ENCODE measurements at regions not wholly inside any gene's neighbourhood (a gene's known extent, or its start where the extent isn't known, plus 50 kb on each side); places are given as distances from the start of the nearest gene placed in this dataset.

- TF ChIP-seq, protein P1, sequence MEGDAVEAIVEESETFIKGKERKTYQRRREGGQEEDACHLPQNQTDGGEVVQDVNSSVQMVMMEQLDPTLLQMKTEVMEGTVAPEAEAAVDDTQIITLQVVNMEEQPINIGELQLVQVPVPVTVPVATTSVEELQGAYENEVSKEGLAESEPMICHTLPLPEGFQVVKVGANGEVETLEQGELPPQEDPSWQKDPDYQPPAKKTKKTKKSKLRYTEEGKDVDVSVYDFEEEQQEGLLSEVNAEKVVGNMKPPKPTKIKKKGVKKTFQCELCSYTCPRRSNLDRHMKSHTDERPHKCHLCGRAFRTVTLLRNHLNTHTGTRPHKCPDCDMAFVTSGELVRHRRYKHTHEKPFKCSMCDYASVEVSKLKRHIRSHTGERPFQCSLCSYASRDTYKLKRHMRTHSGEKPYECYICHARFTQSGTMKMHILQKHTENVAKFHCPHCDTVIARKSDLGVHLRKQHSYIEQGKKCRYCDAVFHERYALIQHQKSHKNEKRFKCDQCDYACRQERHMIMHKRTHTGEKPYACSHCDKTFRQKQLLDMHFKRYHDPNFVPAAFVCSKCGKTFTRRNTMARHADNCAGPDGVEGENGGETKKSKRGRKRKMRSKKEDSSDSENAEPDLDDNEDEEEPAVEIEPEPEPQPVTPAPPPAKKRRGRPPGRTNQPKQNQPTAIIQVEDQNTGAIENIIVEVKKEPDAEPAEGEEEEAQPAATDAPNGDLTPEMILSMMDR (IDR thresholded peaks at IDR 0.05; ENCODE audit: insufficient read depth, low read length, poor library complexity, severe bottlenecking): no peak
- Histone ChIP-seq H3K36me3 (ENCODE audit: control insufficient read depth, insufficient read depth, low read length) (no peaks in the 10 kb centered on the region), H3K27me3 (ENCODE audit: control insufficient read depth, insufficient read depth, low read length) (no peaks in the 10 kb centered on the region), H3K4me3 (ENCODE audit: low read depth, low read length) (no peak overlapping the region)
- DNase-seq (ENCODE audit: low read depth): no peak
These were observed 93.6 kb upstream of the NPY2R start for GRCh38 chr4:155114790-155115189.

GRCh38 chr4:155119006-155119405 lies 89.4 kb upstream of the NPY2R start:
- TF ChIP-seq, protein P1 (IDR thresholded peaks at IDR 0.05; ENCODE audit: insufficient read depth, low read length, poor library complexity, severe bottlenecking): no peak
- no peak overlapping the region for H3K4me3 ChIP-seq (ENCODE audit: low read depth, low read length)
- no peak for DNase-seq (ENCODE audit: low read depth)
- no peaks in the 10 kb centered on the region for H3K27me3 ChIP-seq (ENCODE audit: control insufficient read depth, insufficient read depth, low read length)
- H3K36me3 ChIP-seq (ENCODE audit: control insufficient read depth, insufficient read depth, low read length): no peaks in the 10 kb centered on the region

- no peak for DNase-seq (ENCODE audit: low read depth)
- H3K27me3 ChIP-seq (ENCODE audit: control insufficient read depth, insufficient read depth, low read length): no peaks in the 10 kb centered on the region
- TF ChIP-seq, protein P1 (IDR thresholded peaks at IDR 0.05; ENCODE audit: insufficient read depth, low read length, poor library complexity, severe bottlenecking): no peak
These were observed 87.9 kb upstream of the NPY2R start for GRCh38 chr4:155120536-155120935.

GRCh38 chr4:155122382-155122781 lies 86.1 kb upstream of the NPY2R start:
- TF ChIP-seq, protein P1 (IDR thresholded peaks at IDR 0.05; ENCODE audit: insufficient read depth, low read length, poor library complexity, severe bottlenecking): no peak
- H3K36me3 ChIP-seq (ENCODE audit: control insufficient read depth, insufficient read depth, low read length): no peaks in the 10 kb centered on the region
- no peak for DNase-seq (ENCODE audit: low read depth)

More at GRCh38 chr4:155120536-155120935, 87.9 kb upstream of the NPY2R start:
- Histone ChIP-seq H3K36me3 (ENCODE audit: control insufficient read depth, insufficient read depth, low read length) (no peaks in the 10 kb centered on the region), H3K4me3 (ENCODE audit: low read depth, low read length) (no peak overlapping the region)

GRCh38 chr4:155134136-155134535 lies 74.3 kb upstream of the NPY2R start:
- TF ChIP-seq, protein P1 (IDR thresholded peaks at IDR 0.05; ENCODE audit: insufficient read depth, low read length, poor library complexity, severe bottlenecking): no peak
- Histone ChIP-seq H3K27me3 (ENCODE audit: control insufficient read depth, insufficient read depth, low read length) (no peaks in the 10 kb centered on the region), H3K36me3 (ENCODE audit: control insufficient read depth, insufficient read depth, low read length) (no peaks in the 10 kb centered on the region), H3K4me3 (ENCODE audit: low read depth, low read length) (no peak overlapping the region)
- DNase-seq (ENCODE audit: low read depth): no peak

More at GRCh38 chr4:155122382-155122781, 86.1 kb upstream of the NPY2R start:
- Histone ChIP-seq H3K4me3 (ENCODE audit: low read depth, low read length) (no peak overlapping the region), H3K27me3 (ENCODE audit: control insufficient read depth, insufficient read depth, low read length) (no peaks in the 10 kb centered on the region)

GRCh38 chr4:155140889-155141288 lies 67.5 kb upstream of the NPY2R start:
- no peak for DNase-seq (ENCODE audit: low read depth)
- TF ChIP-seq, protein P1 (IDR thresholded peaks at IDR 0.05; ENCODE audit: insufficient read depth, low read length, poor library complexity, severe bottlenecking): no peak
- no peak overlapping the region for H3K4me3 ChIP-seq (ENCODE audit: low read depth, low read length)
- no peaks in the 10 kb centered on the region for H3K36me3 ChIP-seq (ENCODE audit: control insufficient read depth, insufficient read depth, low read length)
- H3K27me3 ChIP-seq (ENCODE audit: control insufficient read depth, insufficient read depth, low read length): no peaks in the 10 kb centered on the region
